ENCODE measurements at regions not wholly inside any gene's neighbourhood (a gene's known extent, or its start where the extent isn't known, plus 50 kb on each side); places are given as distances from the start of the nearest gene placed in this dataset.

DNA sequence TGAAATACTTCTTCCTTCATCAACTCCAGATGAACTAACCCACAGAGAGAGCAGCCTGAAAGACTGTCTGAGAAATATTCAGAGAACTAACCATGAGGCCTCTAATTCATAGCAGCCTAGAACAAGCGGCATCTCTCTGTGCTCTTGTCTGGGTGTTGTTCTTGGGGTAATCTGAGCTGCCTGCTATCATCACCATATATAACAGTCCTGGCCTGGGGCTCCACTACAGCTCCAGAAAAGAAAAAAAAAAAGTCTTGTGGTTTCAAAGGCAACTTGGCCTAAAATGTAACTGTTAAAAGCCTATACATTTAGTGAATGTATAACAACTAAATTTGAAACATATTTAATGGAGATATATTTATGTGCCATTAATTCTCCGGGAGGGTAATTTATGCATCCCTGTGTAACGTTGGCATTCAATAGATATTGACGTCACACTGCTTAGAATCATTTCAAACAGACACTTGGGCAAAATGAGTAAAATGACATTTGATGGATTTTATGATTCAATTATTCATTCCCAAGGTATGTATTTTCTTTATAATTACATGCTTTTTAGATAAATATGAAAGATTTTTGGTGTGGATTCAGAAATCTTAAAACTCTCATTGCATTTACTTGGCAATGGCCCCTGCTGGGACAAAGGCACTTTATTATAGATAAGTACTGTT is 294.3 kb downstream of the HRH4 start:
- TF ChIP-seq, protein P1, sequence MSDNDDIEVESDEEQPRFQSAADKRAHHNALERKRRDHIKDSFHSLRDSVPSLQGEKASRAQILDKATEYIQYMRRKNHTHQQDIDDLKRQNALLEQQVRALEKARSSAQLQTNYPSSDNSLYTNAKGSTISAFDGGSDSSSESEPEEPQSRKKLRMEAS (IDR thresholded peaks at IDR 0.05): no peak
- TF ChIP-seq NR2F2 (IDR thresholded peaks at IDR 0.05): no peak
- TF ChIP-seq, protein P2, sequence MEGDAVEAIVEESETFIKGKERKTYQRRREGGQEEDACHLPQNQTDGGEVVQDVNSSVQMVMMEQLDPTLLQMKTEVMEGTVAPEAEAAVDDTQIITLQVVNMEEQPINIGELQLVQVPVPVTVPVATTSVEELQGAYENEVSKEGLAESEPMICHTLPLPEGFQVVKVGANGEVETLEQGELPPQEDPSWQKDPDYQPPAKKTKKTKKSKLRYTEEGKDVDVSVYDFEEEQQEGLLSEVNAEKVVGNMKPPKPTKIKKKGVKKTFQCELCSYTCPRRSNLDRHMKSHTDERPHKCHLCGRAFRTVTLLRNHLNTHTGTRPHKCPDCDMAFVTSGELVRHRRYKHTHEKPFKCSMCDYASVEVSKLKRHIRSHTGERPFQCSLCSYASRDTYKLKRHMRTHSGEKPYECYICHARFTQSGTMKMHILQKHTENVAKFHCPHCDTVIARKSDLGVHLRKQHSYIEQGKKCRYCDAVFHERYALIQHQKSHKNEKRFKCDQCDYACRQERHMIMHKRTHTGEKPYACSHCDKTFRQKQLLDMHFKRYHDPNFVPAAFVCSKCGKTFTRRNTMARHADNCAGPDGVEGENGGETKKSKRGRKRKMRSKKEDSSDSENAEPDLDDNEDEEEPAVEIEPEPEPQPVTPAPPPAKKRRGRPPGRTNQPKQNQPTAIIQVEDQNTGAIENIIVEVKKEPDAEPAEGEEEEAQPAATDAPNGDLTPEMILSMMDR (IDR thresholded peaks at IDR 0.05; ENCODE audit: low read depth, low read length, missing input control): no peak
- no peak for TF ChIP-seq FOXA1 (IDR thresholded peaks at IDR 0.05)
- no peak for TF ChIP-seq JUND (IDR thresholded peaks at IDR 0.05)
- TF ChIP-seq YY1 (IDR thresholded peaks at IDR 0.05): no peak
- TF ChIP-seq TAF1 (conservative IDR thresholded peaks at IDR 0.05): no peak
- no peak for TF ChIP-seq RAD21 (IDR thresholded peaks at IDR 0.05)
- TF ChIP-seq, protein P3, sequence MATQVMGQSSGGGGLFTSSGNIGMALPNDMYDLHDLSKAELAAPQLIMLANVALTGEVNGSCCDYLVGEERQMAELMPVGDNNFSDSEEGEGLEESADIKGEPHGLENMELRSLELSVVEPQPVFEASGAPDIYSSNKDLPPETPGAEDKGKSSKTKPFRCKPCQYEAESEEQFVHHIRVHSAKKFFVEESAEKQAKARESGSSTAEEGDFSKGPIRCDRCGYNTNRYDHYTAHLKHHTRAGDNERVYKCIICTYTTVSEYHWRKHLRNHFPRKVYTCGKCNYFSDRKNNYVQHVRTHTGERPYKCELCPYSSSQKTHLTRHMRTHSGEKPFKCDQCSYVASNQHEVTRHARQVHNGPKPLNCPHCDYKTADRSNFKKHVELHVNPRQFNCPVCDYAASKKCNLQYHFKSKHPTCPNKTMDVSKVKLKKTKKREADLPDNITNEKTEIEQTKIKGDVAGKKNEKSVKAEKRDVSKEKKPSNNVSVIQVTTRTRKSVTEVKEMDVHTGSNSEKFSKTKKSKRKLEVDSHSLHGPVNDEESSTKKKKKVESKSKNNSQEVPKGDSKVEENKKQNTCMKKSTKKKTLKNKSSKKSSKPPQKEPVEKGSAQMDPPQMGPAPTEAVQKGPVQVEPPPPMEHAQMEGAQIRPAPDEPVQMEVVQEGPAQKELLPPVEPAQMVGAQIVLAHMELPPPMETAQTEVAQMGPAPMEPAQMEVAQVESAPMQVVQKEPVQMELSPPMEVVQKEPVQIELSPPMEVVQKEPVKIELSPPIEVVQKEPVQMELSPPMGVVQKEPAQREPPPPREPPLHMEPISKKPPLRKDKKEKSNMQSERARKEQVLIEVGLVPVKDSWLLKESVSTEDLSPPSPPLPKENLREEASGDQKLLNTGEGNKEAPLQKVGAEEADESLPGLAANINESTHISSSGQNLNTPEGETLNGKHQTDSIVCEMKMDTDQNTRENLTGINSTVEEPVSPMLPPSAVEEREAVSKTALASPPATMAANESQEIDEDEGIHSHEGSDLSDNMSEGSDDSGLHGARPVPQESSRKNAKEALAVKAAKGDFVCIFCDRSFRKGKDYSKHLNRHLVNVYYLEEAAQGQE (IDR thresholded peaks at IDR 0.05): no peak
- no peak for TF ChIP-seq SP1 (IDR thresholded peaks at IDR 0.05)
- no peak for TF ChIP-seq HNF4G (IDR thresholded peaks at IDR 0.05)

All from liver (tissue), 3 donors.